HG03439 (cell line): ENCODE measurements at regions not wholly inside any gene's neighbourhood (a gene's known extent, or its start where the extent isn't known, plus 50 kb on each side); places are given as distances from the start of the nearest gene placed in this dataset.

Experiments
- ATAC-seq: cut with Tn5 transposase; IDR thresholded peaks from one replicate; pipeline ENCODE4 v1.9.1; 2021; ENCODE audit warnings: mild to moderate bottlenecking, moderate library complexity; ENCODE audit not compliant: unreplicated experiment

DNA sequence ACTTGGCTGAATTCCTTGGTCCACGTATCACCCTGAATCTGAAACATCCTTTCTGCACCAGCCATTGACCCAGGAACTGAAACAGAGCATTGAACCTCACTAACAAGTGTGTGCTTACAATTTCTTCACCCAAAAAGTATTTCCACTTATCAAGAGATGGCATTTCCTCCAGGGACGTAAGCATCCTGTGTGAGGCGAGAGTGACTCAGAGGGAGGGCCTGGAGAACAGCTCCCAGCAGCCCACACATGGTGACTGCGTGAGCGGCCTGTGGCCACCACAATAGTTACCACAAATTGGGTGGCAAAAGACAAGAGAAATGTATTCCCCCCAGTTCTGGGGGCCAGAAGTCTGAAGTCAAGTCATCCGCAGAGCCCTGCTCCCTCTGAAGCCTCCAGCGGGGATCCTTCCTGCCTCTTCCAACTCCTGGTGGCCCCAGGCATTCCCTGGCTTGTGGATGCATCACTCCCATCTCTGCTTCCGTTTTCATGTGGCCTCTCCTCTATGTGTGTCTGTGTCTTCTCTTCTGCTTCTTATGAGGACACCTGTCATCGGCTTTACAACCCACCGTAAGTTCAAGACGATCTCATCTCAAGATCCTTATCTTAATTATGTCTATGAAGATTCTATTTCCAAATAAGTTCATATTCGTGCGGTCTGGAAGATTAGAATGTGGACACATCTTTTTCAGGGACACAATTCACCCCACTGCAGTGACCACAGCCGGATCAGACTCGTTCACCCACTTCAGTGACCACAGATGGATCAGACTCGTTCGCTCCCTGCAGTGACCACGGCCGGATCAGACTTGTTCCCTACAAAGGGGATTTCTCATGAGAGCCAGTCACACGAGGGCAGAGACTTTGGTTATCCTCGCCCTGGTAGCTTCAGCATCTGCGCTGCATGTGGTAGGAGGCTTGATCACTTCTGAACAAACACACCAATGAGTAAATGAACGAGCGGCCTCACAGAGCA is 122.6 kb upstream of the FOXF1 start:
- ATAC-seq: no peak

DNA sequence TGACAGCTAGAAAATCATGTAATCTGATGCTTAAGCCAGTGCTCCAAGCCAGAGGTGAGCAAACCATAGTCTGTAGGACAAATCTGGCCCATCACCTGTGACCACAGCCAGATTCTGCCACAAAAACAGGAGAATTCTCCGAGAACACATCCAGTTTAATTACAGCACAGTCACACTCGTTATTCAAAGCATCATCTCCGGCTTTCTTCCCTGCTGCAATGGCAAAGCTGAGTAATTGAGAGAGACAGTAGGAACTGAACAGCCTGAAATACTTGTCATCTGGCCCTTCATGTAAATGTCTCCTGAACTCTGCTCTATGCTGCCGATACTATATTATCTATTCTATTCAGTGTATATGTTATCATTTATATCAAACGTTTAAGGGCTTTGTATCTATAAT is 121.4 kb upstream of the FOXF1 start:
- no peak for ATAC-seq

DNA sequence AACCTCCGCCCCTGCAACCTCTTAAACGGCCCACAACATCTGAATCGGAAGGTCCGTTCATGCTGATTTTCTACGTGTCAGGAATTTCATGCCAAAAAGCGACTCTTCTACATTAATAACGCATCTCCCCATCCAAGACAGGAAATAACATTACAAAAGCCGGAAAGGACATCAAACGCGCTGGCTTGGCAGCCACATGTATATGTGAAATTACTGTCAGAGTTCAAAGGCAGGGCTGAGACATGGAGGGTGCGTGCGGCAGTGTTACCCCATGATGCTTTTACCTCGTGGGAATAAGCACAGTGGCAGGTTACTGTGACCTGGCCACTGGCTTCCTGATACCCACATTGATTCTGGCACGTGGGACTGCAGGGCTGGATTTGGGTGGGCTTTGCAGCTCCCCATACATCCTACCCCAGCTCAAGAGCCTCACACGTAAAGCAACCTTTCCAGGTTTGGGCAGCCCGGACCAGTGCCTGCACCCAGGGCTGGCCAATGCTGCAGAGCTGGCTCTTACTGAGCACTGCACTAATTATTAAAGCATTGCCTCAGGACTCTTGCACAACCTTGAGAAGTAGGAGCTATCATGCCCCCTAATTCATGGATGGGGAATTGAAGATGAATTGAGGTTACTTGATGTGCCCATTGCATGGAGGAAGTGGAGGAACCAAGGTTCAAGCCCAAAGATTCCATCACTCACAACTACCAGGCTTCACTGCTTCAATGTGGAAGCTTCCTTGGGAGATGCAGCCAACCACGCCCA is 120.6 kb upstream of the FOXF1 start:
- no peak for ATAC-seq

DNA sequence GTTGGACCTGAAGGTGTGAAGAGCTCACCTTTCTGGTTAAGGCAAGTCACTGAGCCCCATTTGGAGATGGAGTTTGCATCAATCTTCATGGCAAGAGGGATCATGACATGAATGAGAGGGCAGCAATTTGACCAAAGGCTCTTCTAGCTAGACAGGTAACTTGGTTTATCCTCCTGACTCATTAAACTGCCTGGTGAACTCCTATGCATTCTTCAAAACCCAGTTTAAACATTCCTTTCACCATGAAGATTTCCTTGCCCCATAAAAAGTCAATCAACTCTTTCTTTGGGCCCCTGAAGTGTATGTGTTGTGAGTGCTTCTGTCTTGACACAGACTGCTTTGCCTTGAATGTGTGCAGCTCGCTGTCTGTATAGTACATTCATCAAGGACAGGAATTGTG is 120.0 kb upstream of the FOXF1 start:
- no peak for ATAC-seq

DNA sequence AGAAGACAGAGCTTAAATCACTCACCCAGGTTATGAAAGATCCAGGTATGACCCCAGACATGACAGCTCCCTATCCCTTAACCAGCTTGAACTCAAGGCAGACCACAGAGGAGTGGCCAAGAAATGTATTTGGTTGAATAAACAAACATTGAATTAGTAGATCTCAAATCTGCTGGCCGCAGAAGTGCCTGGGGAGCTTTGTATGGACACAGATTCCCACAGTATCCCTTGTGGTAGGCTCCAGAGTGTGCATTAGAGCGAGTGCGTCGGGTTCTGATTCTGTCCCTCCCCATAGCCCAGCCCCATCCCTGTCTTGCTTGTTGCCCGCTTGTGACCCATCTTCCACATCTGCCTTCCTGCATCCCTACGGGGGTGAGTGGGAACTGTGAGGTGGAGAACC is 118.8 kb upstream of the FOXF1 start:
- ATAC-seq: no peak

DNA sequence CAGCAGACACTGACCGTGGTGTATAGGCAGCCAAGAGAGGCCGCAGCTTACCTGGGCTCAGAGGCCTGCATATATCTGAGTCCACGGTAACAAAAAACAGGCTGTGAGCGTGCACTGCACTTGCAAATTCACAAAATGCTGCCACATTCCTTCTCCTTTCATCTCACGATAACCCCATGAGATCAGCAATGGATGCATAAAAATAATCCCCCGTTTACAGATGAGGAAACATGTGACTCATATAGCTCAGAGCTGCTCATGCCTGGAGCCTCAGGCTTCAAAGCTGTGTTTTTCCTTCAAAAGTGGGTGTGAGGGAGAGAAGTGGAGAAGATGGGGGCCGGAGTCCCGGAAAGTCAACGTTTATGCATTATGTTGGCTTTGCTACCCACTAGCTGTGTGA is 118.3 kb upstream of the FOXF1 start:
- no peak for ATAC-seq

DNA sequence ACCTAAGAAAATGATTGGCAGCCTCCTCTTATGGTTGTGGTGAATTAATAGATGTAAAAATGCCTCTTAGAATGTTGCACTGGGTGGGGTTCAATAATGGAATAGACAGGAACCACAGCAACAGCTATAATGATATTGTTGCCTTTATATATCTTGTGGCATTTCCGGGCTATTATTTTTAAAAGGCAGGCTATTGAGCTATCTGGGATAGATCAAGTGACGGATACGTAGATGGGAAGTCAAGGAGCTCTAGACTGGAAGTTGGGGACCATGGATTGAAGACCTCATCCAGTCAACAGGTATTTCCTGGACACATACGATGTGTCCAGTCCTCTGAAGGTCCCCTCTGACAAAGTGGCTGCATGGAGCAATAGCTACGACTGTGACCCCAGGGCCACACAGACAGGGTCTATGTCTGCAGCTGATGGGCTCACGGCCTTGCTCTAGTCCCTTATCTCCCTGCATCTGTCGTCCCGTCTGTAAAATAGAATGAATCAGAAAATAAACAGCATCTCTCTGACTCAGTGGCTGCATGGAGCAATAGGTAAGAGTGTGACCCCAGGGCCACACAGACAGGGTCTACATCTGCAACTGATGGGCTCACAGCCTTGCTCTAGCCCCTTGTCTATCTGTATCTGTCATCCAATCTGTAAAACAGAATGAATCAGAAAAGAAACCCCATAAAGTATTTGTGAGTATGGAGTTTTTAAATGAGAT is 117.7 kb upstream of the FOXF1 start:
- no peak for ATAC-seq

DNA sequence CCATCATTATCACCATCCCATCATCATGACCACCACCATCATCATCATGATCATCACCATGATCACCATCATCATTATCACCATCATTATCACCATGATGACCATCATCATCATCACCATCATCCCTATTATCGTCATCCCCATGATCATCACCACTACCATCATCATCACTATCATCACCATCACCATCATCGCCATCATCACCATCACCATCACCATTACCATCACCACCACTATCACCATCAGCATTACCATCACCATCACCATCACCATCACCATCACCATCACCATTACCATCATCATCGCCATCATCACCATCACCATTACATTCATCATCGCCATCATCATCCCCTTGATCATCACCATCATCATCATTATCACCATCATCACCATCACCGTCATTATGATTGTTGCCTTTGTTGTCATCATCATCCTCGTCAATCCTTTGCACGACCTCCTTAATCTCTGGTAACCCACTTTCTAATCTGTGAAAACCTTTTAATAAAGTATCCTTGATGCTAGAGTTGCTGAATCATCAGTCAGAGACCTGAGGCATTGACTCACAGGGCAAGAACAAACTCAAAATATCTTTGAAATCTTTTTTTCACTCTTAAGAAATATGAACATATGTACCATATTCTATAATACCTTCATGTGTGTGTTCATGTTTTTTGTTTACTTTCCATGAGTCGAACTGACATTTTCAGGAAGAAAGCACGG is 116.3 kb upstream of the FOXF1 start:
- ATAC-seq: no peak

DNA sequence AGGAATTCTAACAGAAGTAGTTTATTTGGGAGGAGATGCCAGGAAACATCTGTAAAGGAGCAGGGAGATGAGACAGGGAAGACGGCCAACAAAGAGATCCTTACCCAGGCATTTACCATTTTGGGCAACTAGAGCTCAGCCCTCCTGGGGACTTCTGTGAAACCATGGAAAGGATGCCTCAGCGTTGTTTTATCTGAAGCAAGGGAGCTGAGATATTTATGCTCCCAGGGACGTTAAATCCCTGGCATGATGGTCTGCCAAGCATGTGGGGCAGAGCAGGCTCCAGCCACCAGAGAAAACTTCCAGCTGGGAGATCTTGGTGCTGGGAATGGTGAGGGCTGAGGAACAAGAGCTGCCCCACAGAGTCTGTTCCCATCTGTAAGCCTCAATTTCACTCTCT is 114.8 kb upstream of the FOXF1 start:
- ATAC-seq: no peak

DNA sequence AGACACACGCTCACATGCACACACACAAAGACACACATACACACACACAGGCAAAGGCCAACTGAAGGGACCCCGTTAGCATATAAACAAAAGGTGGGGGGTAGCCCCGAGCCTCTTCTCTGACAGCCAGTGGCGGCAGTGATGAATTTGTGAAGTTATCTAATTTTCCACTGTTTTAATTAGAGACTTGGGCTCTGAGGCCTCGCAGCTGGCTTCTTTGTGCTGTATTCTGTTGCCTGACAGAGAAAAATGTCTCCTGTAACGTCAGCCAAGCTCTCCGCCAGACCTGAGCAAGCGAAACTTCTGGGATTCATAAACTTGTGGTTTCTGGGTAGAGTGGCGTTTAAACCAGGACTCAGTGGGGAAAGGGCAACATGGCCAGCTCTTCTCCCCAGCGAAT is 113.9 kb upstream of the FOXF1 start:
- ATAC-seq: no peak

DNA sequence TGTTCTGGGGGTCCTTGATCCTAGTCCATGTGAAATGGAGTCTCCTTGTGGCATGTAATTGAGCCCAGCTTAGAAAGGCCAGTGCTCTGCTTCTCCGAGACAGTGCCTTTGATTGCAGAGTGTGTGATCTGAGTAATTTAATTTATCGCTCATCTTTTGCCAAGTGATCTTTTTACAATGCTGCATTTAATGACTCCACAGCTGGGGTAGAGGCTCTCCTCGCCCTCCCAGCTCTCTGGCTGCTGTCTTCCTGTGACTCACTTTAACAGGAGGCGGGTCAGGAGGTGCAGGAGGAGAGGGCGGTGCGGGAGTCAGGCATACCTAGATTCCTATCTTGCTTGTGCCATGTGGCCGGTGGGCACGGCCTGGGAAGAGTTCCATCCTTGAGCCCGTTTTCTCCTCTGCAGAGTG is 113.4 kb upstream of the FOXF1 start:
- ATAC-seq: no peak

DNA sequence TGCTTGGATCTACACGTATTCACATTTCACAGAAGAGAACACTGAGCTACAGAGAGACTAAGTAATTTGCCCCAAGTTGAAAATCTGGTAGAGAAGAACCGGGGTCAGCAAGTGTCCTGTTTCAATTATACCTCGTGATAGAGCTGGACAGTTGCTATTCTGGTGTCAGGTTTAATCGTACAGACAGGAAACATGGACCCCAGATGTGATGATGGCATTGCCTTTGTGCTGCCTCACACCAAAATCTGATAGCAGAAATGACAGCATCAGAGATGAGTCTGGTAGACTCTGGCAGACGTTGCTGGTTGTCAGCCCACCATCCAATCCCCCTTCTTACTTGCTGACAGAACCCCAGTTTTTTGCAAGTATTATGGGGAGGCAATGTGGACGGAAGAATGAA is 112.1 kb upstream of the FOXF1 start:
- no peak for ATAC-seq

DNA sequence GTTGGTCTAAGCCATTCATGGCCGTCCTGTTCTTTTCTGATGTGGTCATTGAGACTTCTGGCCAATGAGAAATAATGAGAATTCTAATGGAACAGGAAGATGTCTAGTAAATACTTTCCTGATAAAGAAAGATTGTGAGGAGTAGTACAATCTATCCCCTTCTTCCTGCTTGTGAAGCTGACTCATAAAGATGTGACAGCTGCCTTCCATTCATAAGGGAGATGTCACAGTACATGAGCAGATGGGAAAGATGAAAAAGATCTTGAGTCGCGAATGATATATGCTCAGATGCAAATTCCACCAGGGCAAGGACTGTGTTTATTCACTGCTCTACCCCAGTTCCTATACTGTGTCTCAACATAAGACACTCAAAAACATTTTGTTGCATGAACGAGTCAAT is 111.7 kb upstream of the FOXF1 start:
- ATAC-seq: no peak

DNA sequence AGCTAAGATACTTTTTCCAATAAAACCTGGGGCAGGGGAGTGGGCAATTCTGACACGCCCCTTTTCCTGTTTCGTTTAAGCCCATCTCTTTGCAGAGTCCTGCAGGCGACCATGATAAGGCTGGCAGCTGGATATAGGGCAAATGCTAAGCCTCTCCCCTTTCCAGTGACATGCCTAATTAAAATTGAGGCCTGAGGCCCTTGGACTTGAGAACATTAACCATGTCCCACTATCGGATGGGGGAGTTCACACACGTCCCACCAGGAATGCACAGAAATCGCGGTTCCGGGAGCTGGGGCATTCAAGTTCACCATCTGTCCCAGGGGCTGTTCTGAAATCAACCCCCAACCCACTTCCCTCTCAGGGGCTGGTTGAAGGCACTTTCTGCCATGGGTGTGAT is 109.2 kb upstream of the FOXF1 start:
- ATAC-seq: no peak

DNA sequence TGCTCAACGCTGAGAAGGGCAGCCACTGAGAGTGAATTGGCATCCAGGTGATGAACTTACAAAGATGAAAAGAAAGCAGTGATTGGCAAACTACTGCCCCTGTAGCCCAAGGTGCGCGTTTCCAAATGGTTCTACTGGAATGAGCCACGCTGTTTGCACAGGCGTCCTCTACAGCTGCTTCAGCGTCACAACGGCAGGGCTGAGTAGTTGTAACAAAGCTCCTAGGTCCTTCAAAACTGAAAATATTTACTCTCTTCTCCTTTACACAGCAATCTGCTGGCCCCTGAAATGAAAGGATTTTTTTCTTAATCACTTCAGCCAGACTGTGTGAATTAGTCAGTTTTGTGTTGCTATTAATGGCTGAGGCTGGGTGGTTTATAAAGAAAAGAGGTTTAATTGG is 107.2 kb upstream of the FOXF1 start:
- no peak for ATAC-seq

DNA sequence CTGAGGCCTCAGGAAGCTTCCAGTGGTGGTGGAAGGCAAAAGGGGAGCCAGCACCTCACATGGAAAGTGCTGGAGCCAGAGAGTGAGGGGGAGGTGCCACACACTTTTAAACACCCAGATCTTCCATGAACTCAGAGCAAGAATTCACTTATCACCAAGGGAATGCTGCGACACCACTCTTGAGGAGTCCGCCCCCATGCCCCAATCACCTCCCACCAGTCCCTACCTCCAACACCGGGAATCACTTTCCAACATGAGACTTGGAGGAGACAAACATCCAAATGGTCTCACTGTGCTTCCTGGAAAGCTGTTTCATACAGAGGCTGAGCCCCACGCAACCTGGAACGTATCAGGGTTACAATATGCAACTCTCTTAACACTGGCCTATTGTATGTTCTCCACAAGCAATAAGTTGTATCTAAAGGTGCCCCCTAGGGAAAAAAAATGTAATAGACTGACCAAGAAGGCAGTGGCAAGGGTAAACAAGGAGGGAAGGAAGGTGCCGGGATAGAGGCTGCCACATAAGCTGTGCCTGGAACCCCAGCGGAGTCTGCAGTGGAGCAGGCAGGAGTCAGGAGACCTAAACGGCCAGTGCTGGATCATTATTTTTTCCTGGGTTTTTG is 106.7 kb upstream of the FOXF1 start:
- ATAC-seq: no peak

DNA sequence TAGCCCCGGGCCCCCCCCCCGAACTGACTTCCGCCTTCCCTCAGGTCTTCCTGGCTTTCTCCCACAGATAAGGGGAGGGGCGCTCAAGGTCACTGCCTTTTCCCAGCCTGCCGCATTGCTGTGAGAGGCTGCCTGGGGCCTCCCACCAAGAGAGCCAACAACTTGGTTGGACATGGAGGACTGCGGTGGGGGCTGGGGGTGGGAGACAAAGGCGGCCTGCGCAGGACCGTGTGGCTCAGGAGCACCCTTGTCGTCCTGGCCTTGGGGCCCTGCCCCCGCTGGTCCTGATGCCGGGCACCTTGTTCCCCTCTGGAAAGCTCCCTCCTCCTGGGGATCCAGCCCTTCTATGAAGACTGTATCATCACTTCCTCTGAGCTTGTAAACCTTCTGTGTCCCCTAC is 105.6 kb upstream of the FOXF1 start:
- no peak for ATAC-seq

DNA sequence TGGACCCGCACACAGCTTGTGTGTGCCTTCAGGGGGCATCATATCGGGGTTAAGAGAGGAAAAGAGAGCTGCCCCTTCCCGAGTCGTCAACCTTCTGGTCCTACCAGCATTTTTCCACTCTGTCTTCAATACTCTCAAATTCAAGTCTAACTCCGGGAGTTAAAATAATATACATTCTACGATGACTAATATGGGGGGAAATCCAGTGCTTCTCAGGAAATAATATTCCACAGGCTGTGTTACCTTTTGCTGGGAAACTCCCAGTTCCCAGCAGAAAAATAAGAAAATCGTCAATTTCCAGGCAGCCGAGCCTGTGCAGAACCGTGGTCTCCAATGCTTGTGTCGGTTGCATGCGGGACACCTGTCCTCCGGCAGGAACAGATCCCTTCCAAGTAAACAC is 105.0 kb upstream of the FOXF1 start:
- ATAC-seq: no peak

DNA sequence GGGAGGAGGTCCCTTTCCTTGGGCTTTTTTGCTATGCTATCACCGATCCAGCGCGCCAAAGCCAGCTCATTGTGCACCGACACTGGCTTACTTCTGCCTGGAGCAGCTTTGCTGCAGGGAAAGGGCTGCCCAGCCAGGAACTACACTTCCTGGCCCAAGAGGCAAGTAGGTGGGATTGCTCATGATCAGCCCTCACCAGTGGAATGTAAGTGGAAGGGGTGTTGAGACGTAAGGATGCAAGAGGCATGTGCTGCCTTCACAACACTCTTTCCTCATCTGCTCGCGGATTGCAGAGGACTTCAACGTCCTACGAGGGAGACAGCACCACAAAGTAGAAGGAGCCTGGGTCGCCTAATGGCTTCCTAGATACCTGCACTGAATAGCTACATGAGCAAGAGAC is 104.3 kb upstream of the FOXF1 start:
- no peak for ATAC-seq

DNA sequence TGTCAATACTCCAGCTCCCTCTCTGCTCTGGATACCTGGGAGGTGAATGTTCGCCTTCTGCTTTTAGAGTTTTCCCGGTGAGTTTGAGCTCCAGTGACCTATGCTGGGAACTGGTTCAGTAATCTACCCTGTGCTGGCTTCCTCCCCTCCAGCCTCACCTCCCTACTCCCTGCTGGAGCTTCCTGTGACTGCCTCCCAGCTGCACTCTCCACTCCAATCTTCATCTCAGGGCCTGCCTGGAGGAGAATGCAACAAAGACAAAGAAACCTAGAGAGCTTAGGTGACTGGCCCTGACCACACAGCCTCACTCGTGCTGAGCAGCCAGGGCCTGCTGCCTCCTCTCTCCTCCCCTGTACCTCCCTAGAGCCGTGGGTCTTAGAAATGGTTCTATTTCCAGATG is 101.6 kb upstream of the FOXF1 start:
- no peak for ATAC-seq
